ENCODE measurements at regions not wholly inside any gene's neighbourhood (a gene's known extent, or its start where the extent isn't known, plus 50 kb on each side); places are given as distances from the start of the nearest gene placed in this dataset.

DNA sequence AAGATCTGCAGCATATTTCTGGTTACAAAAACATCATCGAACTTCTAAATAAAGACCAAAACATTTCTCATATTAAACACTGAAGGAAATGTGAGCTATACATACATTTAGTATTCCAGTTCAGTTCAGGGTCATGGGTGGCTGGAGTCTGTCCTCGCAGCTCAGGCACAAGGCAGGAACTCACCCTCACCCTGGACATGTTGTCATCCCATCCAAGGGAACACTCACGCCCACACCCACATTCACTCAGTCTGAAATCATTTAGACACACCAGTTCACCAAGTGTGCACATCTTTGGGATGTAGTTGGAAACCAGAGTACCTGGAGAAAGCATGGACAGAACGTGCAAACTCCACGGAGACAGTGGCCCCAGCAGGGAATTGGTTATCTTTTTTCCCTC lies 481.0 kb downstream of the RASEF start:
- TF ChIP-seq, protein P1, sequence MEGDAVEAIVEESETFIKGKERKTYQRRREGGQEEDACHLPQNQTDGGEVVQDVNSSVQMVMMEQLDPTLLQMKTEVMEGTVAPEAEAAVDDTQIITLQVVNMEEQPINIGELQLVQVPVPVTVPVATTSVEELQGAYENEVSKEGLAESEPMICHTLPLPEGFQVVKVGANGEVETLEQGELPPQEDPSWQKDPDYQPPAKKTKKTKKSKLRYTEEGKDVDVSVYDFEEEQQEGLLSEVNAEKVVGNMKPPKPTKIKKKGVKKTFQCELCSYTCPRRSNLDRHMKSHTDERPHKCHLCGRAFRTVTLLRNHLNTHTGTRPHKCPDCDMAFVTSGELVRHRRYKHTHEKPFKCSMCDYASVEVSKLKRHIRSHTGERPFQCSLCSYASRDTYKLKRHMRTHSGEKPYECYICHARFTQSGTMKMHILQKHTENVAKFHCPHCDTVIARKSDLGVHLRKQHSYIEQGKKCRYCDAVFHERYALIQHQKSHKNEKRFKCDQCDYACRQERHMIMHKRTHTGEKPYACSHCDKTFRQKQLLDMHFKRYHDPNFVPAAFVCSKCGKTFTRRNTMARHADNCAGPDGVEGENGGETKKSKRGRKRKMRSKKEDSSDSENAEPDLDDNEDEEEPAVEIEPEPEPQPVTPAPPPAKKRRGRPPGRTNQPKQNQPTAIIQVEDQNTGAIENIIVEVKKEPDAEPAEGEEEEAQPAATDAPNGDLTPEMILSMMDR (IDR thresholded peaks at IDR 0.05; ENCODE audit: borderline replicate concordance, extremely low read depth, low read length, poor library complexity, severe bottlenecking), result no peak
- no peak for TF ChIP-seq EZH2 (IDR thresholded peaks at IDR 0.05; ENCODE audit: borderline replicate concordance, low read depth, low read length, severe bottlenecking)
